Neuronal stem cell (in vitro differentiated cells): ENCODE measurements at regions not wholly inside any gene's neighbourhood (a gene's known extent, or its start where the extent isn't known, plus 50 kb on each side); places are given as distances from the start of the nearest gene placed in this dataset.

ENCODE experiments used
- DNase-seq: peaks from one replicate; pipeline ENCODE4 v3.0.0-alpha.2; 2013; ENCODE audit warnings: low spot score
- H2AFZ ChIP-seq: one replicate; pipeline ENCODE4 v1.6.1; 2013; ENCODE audit warnings: mild to moderate bottlenecking, low read length, inconsistent platforms
- H2AK5ac ChIP-seq: 2 replicates; pipeline ENCODE4 v1.6.1; 2013; ENCODE audit warnings: low read depth, mild to moderate bottlenecking, inconsistent platforms, low read length, moderate library complexity, mixed read lengths
- H2BK120ac ChIP-seq: 2 replicates; pipeline ENCODE4 v1.6.1; 2013; ENCODE audit warnings: low read depth, mild to moderate bottlenecking, inconsistent platforms, low read length, moderate library complexity, mixed read lengths
- H2BK12ac ChIP-seq: one replicate; pipeline ENCODE4 v1.6.1; 2013; ENCODE audit warnings: low read length, inconsistent platforms
- H2BK15ac ChIP-seq: 2 replicates; pipeline ENCODE4 v1.6.1; 2013; ENCODE audit warnings: mild to moderate bottlenecking, low read length, inconsistent platforms, mixed read lengths
- H2BK5ac ChIP-seq: one replicate; pipeline ENCODE4 v1.6.1; 2013; ENCODE audit warnings: inconsistent platforms, mild to moderate bottlenecking, low read length, moderate library complexity
- H3K14ac ChIP-seq: one replicate; pipeline ENCODE4 v1.6.1; 2013; ENCODE audit warnings: low read length, inconsistent platforms
- H3K18ac ChIP-seq: 2 replicates; pipeline ENCODE4 v1.6.1; 2013; ENCODE audit warnings: low read length, inconsistent platforms
- H3K23ac ChIP-seq: 2 replicates; pipeline ENCODE4 v1.6.1; 2013; ENCODE audit warnings: low read depth, mild to moderate bottlenecking, mixed read lengths, low read length, inconsistent platforms; ENCODE audit not compliant: poor library complexity
- H3K27ac ChIP-seq: replicated peaks from 3 replicates; pipeline ENCODE4 v1.5.1; 2013; ENCODE audit warnings: low read length, inconsistent platforms
- H3K27me3 ChIP-seq, 3 experiments: 2 replicates each; pipeline ENCODE4 v1.6.1; 2013; ENCODE audit warnings: low read length in 3 of 3, mild to moderate bottlenecking in 2 of 3, inconsistent platforms in 1 of 3, low read depth in 1 of 3, mixed read lengths in 1 of 3, moderate library complexity in 1 of 3; ENCODE audit not compliant: control insufficient read depth in 3 of 3, insufficient read depth in 3 of 3
- H3K36me3 ChIP-seq, 2 donors: replicated peaks in 1 of 2; 2 replicates each; pipeline ENCODE4 v1.6.1; 2013; ENCODE audit warnings: low read length in 2 of 2; ENCODE audit not compliant: control insufficient read depth in 2 of 2, insufficient read depth in 2 of 2
- H3K4ac ChIP-seq: 2 replicates; pipeline ENCODE4 v1.6.1; 2013; ENCODE audit warnings: inconsistent platforms, mild to moderate bottlenecking, low read length, moderate library complexity
- H3K4me1 ChIP-seq, 2 donors: 1 replicate in 1 of 2; 2 replicates in 1 of 2; pipeline ENCODE4 v1.6.1; 2013; ENCODE audit warnings: low read length in 2 of 2, low read depth in 1 of 2; ENCODE audit not compliant: control insufficient read depth in 2 of 2, insufficient read depth in 1 of 2
- H3K4me2 ChIP-seq: one replicate; pipeline ENCODE4 v1.6.1; 2013; ENCODE audit warnings: mild to moderate bottlenecking, low read length, inconsistent platforms; ENCODE audit not compliant: insufficient read depth, poor library complexity, severe bottlenecking
- H3K4me3 ChIP-seq, 2 donors: 2 replicates each; pipeline ENCODE4 v1.5.1; 2013; ENCODE audit warnings: low read length in 2 of 2, mild to moderate bottlenecking in 2 of 2, inconsistent platforms in 1 of 2, moderate library complexity in 1 of 2
- H3K79me1 ChIP-seq: one replicate; pipeline ENCODE4 v1.6.1; 2013; ENCODE audit warnings: low read depth, mild to moderate bottlenecking, inconsistent platforms, low read length, moderate library complexity
- H3K9ac ChIP-seq: one replicate; pipeline ENCODE4 v1.6.1; 2013; ENCODE audit warnings: mild to moderate bottlenecking, low read depth, low read length, inconsistent platforms; ENCODE audit not compliant: poor library complexity
- H3K9me3 ChIP-seq, 2 donors: replicated peaks in 1 of 2; 2 replicates each; pipeline versions ENCODE3 to v1.6.1; 2013; ENCODE audit warnings: low read length in 2 of 2, mild to moderate bottlenecking in 2 of 2, inconsistent platforms in 1 of 2, low read depth in 1 of 2, mixed read lengths in 1 of 2, moderate library complexity in 1 of 2; ENCODE audit not compliant: control insufficient read depth in 2 of 2, insufficient read depth in 1 of 2
- H4K8ac ChIP-seq: one replicate; pipeline ENCODE4 v1.6.1; 2013; ENCODE audit warnings: low read depth, mild to moderate bottlenecking, inconsistent platforms, low read length, moderate library complexity
- H4K91ac ChIP-seq: one replicate; pipeline ENCODE4 v1.6.1; 2013; ENCODE audit warnings: low read length, low read depth, mild to moderate bottlenecking, inconsistent platforms; ENCODE audit not compliant: poor library complexity
- WGBS, 2 donors: extraction: QIAGEN DNeasy Blood & Tissue Kit; methylation state at CpG; one replicate each; pipeline ENCODE4 v1.1.7; 2013; ENCODE audit warnings: missing lambda C conversion rate in 2 of 2, mixed read lengths in 1 of 2; ENCODE audit not compliant: insufficient read length in 2 of 2, insufficient replicate concordance in 1 of 2; ENCODE audit errors: extremely low coverage in 2 of 2; 5-methylcytosine and 5-hydroxymethylcytosine counted together

GRCh38 chr14:48857366-48857765 lies 728.8 kb downstream of the RPS29 start:
- no peak overlapping the region for H3K27ac ChIP-seq
- WGBS, 2 donors, result no CpG with 5 or more reads among the region's 2 CpGs
- H3K14ac ChIP-seq, result no peak overlapping the region
- no peak overlapping the region for H3K23ac ChIP-seq
- no peak overlapping the region for H2BK5ac ChIP-seq
- no peak overlapping the region for H3K4me2 ChIP-seq
- no peaks in the 10 kb centered on the region for H3K36me3 ChIP-seq
- no peak overlapping the region for H2AFZ ChIP-seq
- DNase-seq, result no peak
- H2BK12ac ChIP-seq, result no peak overlapping the region
- H3K79me1 ChIP-seq, result no peaks in the 10 kb centered on the region
- no peak overlapping the region for H2AK5ac ChIP-seq
- H4K8ac ChIP-seq, result no peak overlapping the region
- H3K27me3 ChIP-seq, result no peaks in the 10 kb centered on the region
- H3K4me1 ChIP-seq, result no peaks in the 10 kb centered on the region
- no peak overlapping the region for H4K91ac ChIP-seq
- H3K9ac ChIP-seq, result no peak overlapping the region
- H3K4ac ChIP-seq, result no peak overlapping the region
- no peaks in the 10 kb centered on the region for H3K9me3 ChIP-seq
- H2BK15ac ChIP-seq, result no peak overlapping the region
- no peak overlapping the region for H2BK120ac ChIP-seq
- H3K4me3 ChIP-seq, result no peak overlapping the region
- no peak overlapping the region for H3K18ac ChIP-seq

- Histone ChIP-seq H3K27me3 (no peaks in the 10 kb centered on the region), H3K9me3 (no peaks in the 10 kb centered on the region), H3K36me3 (no peaks in the 10 kb centered on the region), H3K79me1 (no peaks in the 10 kb centered on the region), H2BK12ac (no peak overlapping the region), H3K4ac (no peak overlapping the region), H2BK120ac (no peak overlapping the region), H3K4me1 (no peaks in the 10 kb centered on the region), H4K8ac (no peak overlapping the region), H3K4me2 (no peak overlapping the region), H3K27ac (no peak overlapping the region), H2AK5ac (no peak overlapping the region), H4K91ac (no peak overlapping the region), H3K18ac (no peak overlapping the region), H2BK5ac (no peak overlapping the region), H3K9ac (no peak overlapping the region), H3K23ac (no peak overlapping the region), H2AFZ (no peak overlapping the region), H3K14ac (no peak overlapping the region), H3K4me3 (no peak overlapping the region), H2BK15ac (no peak overlapping the region)
- no peak for DNase-seq
- no CpG with 5 or more reads among the region's 5 CpGs for WGBS, 2 donors
Measured at GRCh38 chr14:48853159-48853558, 733.0 kb downstream of the RPS29 start.

GRCh38 chr14:48849741-48850322 lies 736.3 kb downstream of the RPS29 start:
- Histone ChIP-seq H3K9me3 (no peaks in the 10 kb centered on the region), H4K91ac (no peak overlapping the region), H3K23ac (no peak overlapping the region), H3K18ac (no peak overlapping the region), H4K8ac (no peak overlapping the region), H2BK15ac (no peak overlapping the region), H2AK5ac (no peak overlapping the region), H3K4ac (no peak overlapping the region), H3K36me3 (no peaks in the 10 kb centered on the region), H2BK120ac (no peak overlapping the region), H3K4me1 (no peaks in the 10 kb centered on the region), H3K27ac (no peak overlapping the region), H3K27me3 (no peaks in the 10 kb centered on the region), H2AFZ (no peak overlapping the region), H2BK12ac (no peak overlapping the region), H3K79me1 (no peaks in the 10 kb centered on the region), H2BK5ac (no peak overlapping the region), H3K4me2 (no peak overlapping the region), H3K9ac (no peak overlapping the region), H3K4me3 (no peak overlapping the region), H3K14ac (no peak overlapping the region)
- WGBS, 2 donors, result no CpG with 5 or more reads among the region's 2 CpGs
- no peak for DNase-seq

GRCh38 chr14:48842785-48843184 lies 743.4 kb downstream of the RPS29 start:
- no peak for DNase-seq
- Histone ChIP-seq H3K18ac (no peak overlapping the region), H2BK5ac (no peak overlapping the region), H3K4me3 (no peak overlapping the region), H2AK5ac (no peak overlapping the region), H3K27ac (no peak overlapping the region), H3K79me1 (no peaks in the 10 kb centered on the region), H3K36me3 (no peaks in the 10 kb centered on the region), H3K14ac (no peak overlapping the region), H3K23ac (no peak overlapping the region), H3K9ac (no peak overlapping the region), H4K91ac (no peak overlapping the region), H3K4me2 (no peak overlapping the region), H2BK15ac (no peak overlapping the region), H2BK12ac (no peak overlapping the region), H3K27me3 (no peaks in the 10 kb centered on the region), H3K9me3 (no peaks in the 10 kb centered on the region), H4K8ac (no peak overlapping the region), H2AFZ (no peak overlapping the region), H3K4me1 (no peaks in the 10 kb centered on the region), H3K4ac (no peak overlapping the region), H2BK120ac (no peak overlapping the region)
- 100% methylated on average over 1 of the region's 2 CpGs; no CpG with 5 or more reads in 1 of the 2 donors for WGBS, 2 donors
